Cardiac muscle cell (in vitro differentiated cells and primary cell): ENCODE measurements at regions not wholly inside any gene's neighbourhood (a gene's known extent, or its start where the extent isn't known, plus 50 kb on each side); places are given as distances from the start of the nearest gene placed in this dataset.
"Not testable (repeated sequence)": the region's sequence is repeated elsewhere in the genome, so short reads cannot be mapped to it uniquely, and the experiment has no call there.

Source experiments
- DNase-seq, 2 donors: peaks; one replicate each; pipeline versions ENCODE4 v3.0.0 to v3.0.0-alpha.2; 2010 to 2017; ENCODE audit warnings: low read depth in 1 of 2, low spot score in 1 of 2
- H3K27ac ChIP-seq: fragments of 200-600 bp; sonication (generic); 2 replicates; pipeline ENCODE4 v1.5.1; 2016
- H3K27me3 ChIP-seq: fragments of 200-600 bp; sonication (generic); 2 replicates; pipeline ENCODE4 v1.6.0; 2016; ENCODE audit warnings: control low read depth
- H3K36me3 ChIP-seq: fragments of 200-600 bp; sonication (generic); 2 replicates; pipeline ENCODE4 v1.5.1; 2016; ENCODE audit warnings: control low read depth
- H3K4me1 ChIP-seq: fragments of 200-600 bp; sonication (generic); 2 replicates; pipeline ENCODE4 v1.8.1; 2017; ENCODE audit warnings: low read depth, mild to moderate bottlenecking, mixed run types
- H3K4me3 ChIP-seq: fragments of 200-600 bp; sonication (generic); 2 replicates; pipeline ENCODE4 v1.5.1; 2016; ENCODE audit warnings: mild to moderate bottlenecking
- H3K9me3 ChIP-seq: fragments of 200-600 bp; sonication (generic); 2 replicates; pipeline ENCODE4 v1.5.1; 2017; ENCODE audit warnings: low read depth, mild to moderate bottlenecking, control low read depth
- CTCF ChIP-seq: IDR thresholded peaks from 2 replicates; pipeline ENCODE4 v1.5.1; 2012; ENCODE audit warnings: low read depth, mild to moderate bottlenecking, low read length

- Histone ChIP-seq H3K4me3 (no peak overlapping the region), H3K27ac (no peak overlapping the region), H3K9me3 (no peaks in the 10 kb centered on the region), H3K4me1 (no peaks in the 10 kb centered on the region), H3K36me3 (no peaks in the 10 kb centered on the region), H3K27me3 (no peaks in the 10 kb centered on the region)
- no peak for DNase-seq
- TF ChIP-seq CTCF: no peak
Observed at GRCh38 chr14:34164162-34164864, 213.4 kb upstream of the EGLN3 start.

GRCh38 chr14:34161351-34162082 is 210.6 kb upstream of the EGLN3 start:
- TF ChIP-seq CTCF: no peak
- Histone ChIP-seq H3K9me3 (no peaks in the 10 kb centered on the region), H3K36me3 (no peaks in the 10 kb centered on the region), H3K27me3 (no peaks in the 10 kb centered on the region), H3K4me3 (no peak overlapping the region), H3K4me1 (no peaks in the 10 kb centered on the region), H3K27ac (no peak overlapping the region)
- no peak for DNase-seq

- Histone ChIP-seq H3K4me1 (no peaks in the 10 kb centered on the region), H3K9me3 (no peaks in the 10 kb centered on the region), H3K4me3 (no peak overlapping the region), H3K27me3 (no peaks in the 10 kb centered on the region), H3K36me3 (no peaks in the 10 kb centered on the region), H3K27ac (no peak overlapping the region)
- DNase-seq: no peak
- no peak for TF ChIP-seq CTCF
Observed at GRCh38 chr14:34160619-34161018, 209.7 kb upstream of the EGLN3 start.

- no peak overlapping the region for H3K27ac ChIP-seq
- H3K4me1 ChIP-seq: no peaks in the 10 kb centered on the region
- no peaks in the 10 kb centered on the region for H3K9me3 ChIP-seq
- H3K36me3 ChIP-seq: no peaks in the 10 kb centered on the region
- no peaks in the 10 kb centered on the region for H3K27me3 ChIP-seq
- DNase-seq: no peak
- H3K4me3 ChIP-seq: no peak overlapping the region
- no peak for TF ChIP-seq CTCF
Observed at GRCh38 chr14:34157651-34158050, 206.8 kb upstream of the EGLN3 start.

GRCh38 chr14:34147461-34147860 is 196.6 kb upstream of the EGLN3 start:
- no peak for DNase-seq
- no peaks in the 10 kb centered on the region for H3K4me1 ChIP-seq
- no peak for TF ChIP-seq CTCF
- no peak overlapping the region for H3K27ac ChIP-seq
- H3K27me3 ChIP-seq: no peaks in the 10 kb centered on the region
- no peaks in the 10 kb centered on the region for H3K9me3 ChIP-seq
- H3K36me3 ChIP-seq: no peaks in the 10 kb centered on the region
- H3K4me3 ChIP-seq: no peak overlapping the region

GRCh38 chr14:34140127-34140526 is 189.3 kb upstream of the EGLN3 start:
- H3K4me1 ChIP-seq, DNase-seq, H3K9me3 ChIP-seq, H3K27ac ChIP-seq, H3K4me3 ChIP-seq, H3K36me3 ChIP-seq, H3K27me3 ChIP-seq: not testable (repeated sequence)

- peak; percentile 7 to 46 for DNase-seq
- not testable (repeated sequence) for H3K27ac ChIP-seq, H3K9me3 ChIP-seq, H3K27me3 ChIP-seq, H3K4me3 ChIP-seq, H3K4me1 ChIP-seq, H3K36me3 ChIP-seq
Observed at GRCh38 chr14:34139160-34140121, 188.6 kb upstream of the EGLN3 start.
